ENCODE measurements at regions not wholly inside any gene's neighbourhood (a gene's known extent, or its start where the extent isn't known, plus 50 kb on each side); places are given as distances from the start of the nearest gene placed in this dataset.

- no peak for DNase-seq
Observed at GRCh38 chr4:126306152-126306869, 991.6 kb downstream of the FAT4 start.

- DNase-seq, result no peak
Observed at GRCh38 chr4:126318376-126318775, 1003.6 kb downstream of the FAT4 start.

- no peak for DNase-seq
Observed at GRCh38 chr4:126328914-126329313, 1014.2 kb downstream of the FAT4 start.

GRCh38 chr4:126338548-126338947 lies 1023.8 kb downstream of the FAT4 start:
- no peak for DNase-seq

- no peak for DNase-seq
Observed at GRCh38 chr4:126341927-126342326, 1027.2 kb downstream of the FAT4 start.

GRCh38 chr4:126344472-126344871 lies 1029.7 kb downstream of the FAT4 start:
- DNase-seq, result no peak

GRCh38 chr4:126346654-126347053 lies 1031.9 kb downstream of the FAT4 start:
- no peak for DNase-seq

GRCh38 chr4:126354784-126355183 lies 1040.0 kb downstream of the FAT4 start:
- no peak for DNase-seq

GRCh38 chr4:126358041-126358440 lies 1043.3 kb downstream of the FAT4 start:
- DNase-seq, result no peak

GRCh38 chr4:126361287-126361686 lies 1046.5 kb downstream of the FAT4 start:
- no peak for DNase-seq

- no peak for DNase-seq
Observed at GRCh38 chr4:126364311-126364911, 1049.7 kb downstream of the FAT4 start.

- DNase-seq, result no peak
Observed at GRCh38 chr4:126369076-126369475, 1054.3 kb downstream of the FAT4 start.

GRCh38 chr4:126372634-126373033 lies 1057.9 kb downstream of the FAT4 start:
- DNase-seq, result no peak

GRCh38 chr4:126375462-126376054 lies 1060.8 kb downstream of the FAT4 start:
- DNase-seq, result no peak

- no peak for DNase-seq
Observed at GRCh38 chr4:126385954-126386353, 1071.2 kb downstream of the FAT4 start.

- DNase-seq, result no peak
Observed at GRCh38 chr4:126386512-126386911, 1071.8 kb downstream of the FAT4 start.

GRCh38 chr4:126395664-126396063 lies 1080.9 kb downstream of the FAT4 start:
- no peak for DNase-seq

- DNase-seq, result no peak
Observed at GRCh38 chr4:126396121-126396520, 1081.4 kb downstream of the FAT4 start.

- DNase-seq, result no peak
Observed at GRCh38 chr4:126396703-126397102, 1081.9 kb downstream of the FAT4 start.

GRCh38 chr4:126404549-126404948 lies 1089.8 kb downstream of the FAT4 start:
- no peak for DNase-seq

GRCh38 chr4:126405369-126405982 lies 1090.7 kb downstream of the FAT4 start:
- no peak for DNase-seq

- no peak for DNase-seq
Observed at GRCh38 chr4:126409746-126410145, 1095.0 kb downstream of the FAT4 start.

- DNase-seq, result no peak
Observed at GRCh38 chr4:126411047-126411446, 1096.3 kb downstream of the FAT4 start.
